Inferior parietal cortex (tissue), 1 donor: ENCODE measurements at regions not wholly inside any gene's neighbourhood (a gene's known extent, or its start where the extent isn't known, plus 50 kb on each side); places are given as distances from the start of the nearest gene placed in this dataset.

Experiments
- DNase-seq: peaks from one replicate; pipeline ENCODE4 v3.0.0-alpha.2; 2016; ENCODE audit errors: extremely low spot score

- no peak for DNase-seq
Observed at GRCh38 chr2:15042801-15043217, 410.3 kb downstream of the LRATD1 start.

GRCh38 chr2:15043336-15044058, 411.0 kb downstream of the LRATD1 start:
- no peak for DNase-seq

- no peak for DNase-seq
Observed at GRCh38 chr2:15045054-15045453, 412.5 kb downstream of the LRATD1 start.

- DNase-seq: no peak
Observed at GRCh38 chr2:15047184-15047583, 414.7 kb downstream of the LRATD1 start.

DNA sequence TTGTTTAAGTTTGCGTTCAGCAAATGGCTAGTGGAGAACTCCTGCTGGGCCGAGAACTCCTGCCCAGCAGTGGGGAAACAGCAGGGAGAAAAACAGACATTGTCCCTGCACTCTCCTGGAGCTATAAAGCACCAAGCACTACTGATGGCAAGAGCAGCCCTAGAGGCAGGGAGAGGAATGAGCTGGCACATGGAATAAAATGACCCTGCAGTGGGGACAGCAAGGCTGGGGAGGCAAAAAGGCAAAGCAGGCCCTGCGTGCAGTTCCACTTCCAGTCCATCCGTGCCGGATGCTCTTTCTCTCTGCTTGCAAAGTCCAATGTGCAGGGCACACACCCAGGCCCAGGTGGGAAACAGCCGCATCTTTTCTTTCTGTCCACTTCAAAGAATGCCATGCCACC, 415.5 kb downstream of the LRATD1 start:
- no peak for DNase-seq

DNA sequence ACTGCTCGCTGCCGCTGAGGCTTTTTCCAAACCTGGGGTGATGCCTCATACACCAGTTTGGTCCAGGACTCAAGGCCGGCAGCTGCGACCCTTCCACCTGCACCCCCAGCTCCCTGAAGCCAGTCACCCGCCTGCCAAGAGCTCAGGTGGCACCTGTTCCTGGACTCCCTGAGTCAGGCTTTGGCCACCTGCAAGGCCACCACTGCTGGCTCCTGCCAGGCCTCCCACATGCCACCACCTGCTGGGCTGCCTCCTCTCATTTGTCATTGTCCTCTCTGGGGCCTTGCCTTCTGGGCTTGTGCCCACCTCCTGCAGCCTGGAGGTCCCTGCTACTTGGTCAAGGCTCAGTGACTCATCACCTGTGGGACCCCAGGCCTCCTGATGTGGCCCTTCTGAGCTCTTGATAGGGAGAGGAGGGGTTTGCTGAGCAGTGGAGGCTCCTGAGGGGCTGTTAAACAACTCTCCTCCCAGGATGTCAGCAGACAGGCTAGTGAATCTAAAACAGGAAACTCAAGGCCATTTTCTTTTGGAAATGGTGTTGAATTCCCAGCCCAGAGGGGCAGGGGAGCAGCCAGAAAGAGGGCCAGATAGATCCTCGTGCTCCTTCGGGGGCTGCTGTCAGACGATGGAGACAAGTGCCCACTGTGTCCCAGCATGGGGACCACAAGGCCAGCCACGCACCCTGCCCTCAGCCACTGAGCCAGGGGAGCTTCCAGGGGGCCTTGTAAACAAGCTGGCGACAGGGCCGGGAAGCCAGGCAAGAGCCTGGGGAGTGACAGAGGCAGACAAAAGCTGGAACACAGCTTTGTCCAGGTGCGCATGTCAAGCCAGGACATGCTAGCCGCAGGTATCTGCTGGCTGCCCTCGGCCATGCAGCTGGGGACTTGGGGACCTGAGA, 416.8 kb downstream of the LRATD1 start:
- no peak for DNase-seq

GRCh38 chr2:15050483-15050882, 418.0 kb downstream of the LRATD1 start:
- DNase-seq: no peak

GRCh38 chr2:15053542-15053941, 421.0 kb downstream of the LRATD1 start:
- DNase-seq: no peak

- DNase-seq: no peak
Observed at GRCh38 chr2:15058015-15058720, 425.7 kb downstream of the LRATD1 start.

DNA sequence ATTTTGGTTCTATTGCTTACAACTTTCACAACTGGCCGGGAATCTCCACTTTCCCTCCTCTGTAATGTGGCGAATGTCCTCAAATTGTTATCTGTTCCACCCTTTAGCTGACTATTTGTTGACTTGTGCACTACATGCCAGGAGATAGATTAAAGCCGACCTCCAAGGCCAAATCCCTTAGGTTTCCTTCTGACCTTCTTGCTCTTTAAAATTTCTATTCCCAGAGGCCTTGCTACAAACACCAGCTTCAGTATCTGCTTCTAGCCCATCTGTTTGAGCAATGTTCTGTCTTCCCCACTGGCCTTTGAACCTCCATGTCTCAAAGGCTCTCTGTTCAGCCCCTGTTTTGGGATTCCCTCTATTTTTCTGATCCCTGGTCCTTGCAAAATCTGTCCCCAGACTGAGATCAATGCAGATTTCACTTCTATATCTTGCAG, 426.2 kb downstream of the LRATD1 start:
- DNase-seq: no peak

DNA sequence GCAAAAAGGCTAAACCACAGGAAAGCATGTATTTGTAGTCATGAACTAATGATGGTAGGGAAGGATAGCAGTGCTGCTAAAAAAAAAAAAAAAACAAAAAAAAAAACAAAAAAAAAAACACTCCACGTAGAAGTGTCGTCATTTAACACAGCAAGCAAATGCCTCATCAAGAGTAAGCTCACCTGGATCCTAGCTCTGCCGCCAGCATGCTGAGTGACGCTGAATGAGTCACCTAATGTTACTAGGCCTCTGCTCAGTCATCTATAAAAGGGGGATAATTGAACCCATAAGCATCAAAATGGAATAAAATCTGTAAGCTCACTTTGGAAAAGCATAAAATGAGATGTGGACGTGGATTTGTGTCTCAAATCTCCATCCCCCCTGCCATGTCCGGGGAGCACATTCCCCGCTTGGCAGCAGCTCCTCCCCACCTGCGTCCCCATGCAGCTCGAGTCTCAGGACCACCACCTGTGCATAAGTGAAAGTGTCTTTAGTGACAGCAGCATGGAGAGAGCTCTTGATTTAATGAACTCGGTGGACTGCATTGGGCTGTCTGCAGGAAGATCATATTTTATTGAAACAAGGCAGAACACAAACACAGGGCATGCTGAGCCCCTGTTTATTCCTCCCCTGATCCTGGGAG, 427.5 kb downstream of the LRATD1 start:
- DNase-seq: no peak

GRCh38 chr2:15061268-15061667, 428.8 kb downstream of the LRATD1 start:
- no peak for DNase-seq

- no peak for DNase-seq
Observed at GRCh38 chr2:15066138-15066537, 433.6 kb downstream of the LRATD1 start.

GRCh38 chr2:15069149-15069548, 436.6 kb downstream of the LRATD1 start:
- no peak for DNase-seq

GRCh38 chr2:15072836-15073235, 440.3 kb downstream of the LRATD1 start:
- no peak for DNase-seq

GRCh38 chr2:15073664-15074063, 441.1 kb downstream of the LRATD1 start:
- DNase-seq: no peak

DNA sequence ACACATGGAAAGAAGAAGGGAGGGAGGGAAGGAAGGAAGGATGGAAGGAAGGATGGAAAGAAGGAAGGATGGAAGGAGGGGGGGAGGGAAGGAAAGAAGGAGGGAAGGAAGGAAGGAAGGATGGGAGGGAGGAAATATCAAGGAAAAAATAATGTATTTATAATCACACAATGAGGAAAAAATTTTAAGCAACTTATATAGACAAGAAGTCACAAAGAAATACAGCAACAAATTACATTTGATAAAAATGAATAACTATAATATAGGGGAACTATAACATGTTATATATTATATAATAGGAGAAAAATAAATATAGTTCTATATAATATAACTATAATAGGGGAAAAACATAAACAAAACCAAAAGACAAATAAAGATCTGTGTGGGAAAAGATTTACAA, 441.8 kb downstream of the LRATD1 start:
- no peak for DNase-seq

- peak; percentile 17 for DNase-seq
Observed at GRCh38 chr2:15074751-15075700, 442.5 kb downstream of the LRATD1 start.

DNA sequence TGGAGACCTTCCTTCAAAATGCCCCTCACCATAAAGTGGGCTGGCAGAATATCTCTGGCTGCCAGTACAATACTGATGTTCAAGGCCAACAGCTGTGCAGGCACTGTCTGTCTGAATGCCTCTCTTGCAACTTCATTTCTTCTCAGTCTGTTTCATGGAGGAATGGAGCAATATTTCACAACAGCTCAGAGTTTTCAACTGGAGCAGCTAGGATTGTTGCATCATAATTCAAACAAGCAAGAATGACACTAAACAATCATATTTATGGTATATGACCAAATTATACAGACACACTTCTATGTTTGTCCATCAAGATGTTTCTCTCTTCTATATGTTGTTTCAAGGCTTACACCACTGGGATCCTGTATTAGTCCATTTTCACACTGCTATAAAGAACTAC, 444.2 kb downstream of the LRATD1 start:
- DNase-seq: no peak

DNA sequence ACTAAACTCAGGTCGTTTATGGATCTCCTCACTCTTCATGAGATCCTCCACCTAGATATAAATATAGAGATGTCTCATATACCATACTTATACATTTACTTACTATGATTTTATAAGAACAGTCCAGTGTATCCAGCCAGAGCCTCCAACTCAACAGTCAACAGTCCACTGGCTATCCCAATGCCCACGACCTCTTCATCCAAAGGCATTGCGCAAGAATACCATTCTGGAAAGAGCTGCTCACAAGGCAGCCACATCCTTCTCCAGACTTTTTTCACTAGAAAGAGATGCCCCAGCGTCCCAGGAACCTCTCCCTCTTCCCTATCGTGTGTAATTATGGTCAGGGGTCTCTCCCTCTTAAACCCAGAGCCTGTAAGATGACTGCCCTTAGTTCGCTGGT, 448.8 kb downstream of the LRATD1 start:
- no peak for DNase-seq
